ENCODE measurements at regions not wholly inside any gene's neighbourhood (a gene's known extent, or its start where the extent isn't known, plus 50 kb on each side); places are given as distances from the start of the nearest gene placed in this dataset.

DNA sequence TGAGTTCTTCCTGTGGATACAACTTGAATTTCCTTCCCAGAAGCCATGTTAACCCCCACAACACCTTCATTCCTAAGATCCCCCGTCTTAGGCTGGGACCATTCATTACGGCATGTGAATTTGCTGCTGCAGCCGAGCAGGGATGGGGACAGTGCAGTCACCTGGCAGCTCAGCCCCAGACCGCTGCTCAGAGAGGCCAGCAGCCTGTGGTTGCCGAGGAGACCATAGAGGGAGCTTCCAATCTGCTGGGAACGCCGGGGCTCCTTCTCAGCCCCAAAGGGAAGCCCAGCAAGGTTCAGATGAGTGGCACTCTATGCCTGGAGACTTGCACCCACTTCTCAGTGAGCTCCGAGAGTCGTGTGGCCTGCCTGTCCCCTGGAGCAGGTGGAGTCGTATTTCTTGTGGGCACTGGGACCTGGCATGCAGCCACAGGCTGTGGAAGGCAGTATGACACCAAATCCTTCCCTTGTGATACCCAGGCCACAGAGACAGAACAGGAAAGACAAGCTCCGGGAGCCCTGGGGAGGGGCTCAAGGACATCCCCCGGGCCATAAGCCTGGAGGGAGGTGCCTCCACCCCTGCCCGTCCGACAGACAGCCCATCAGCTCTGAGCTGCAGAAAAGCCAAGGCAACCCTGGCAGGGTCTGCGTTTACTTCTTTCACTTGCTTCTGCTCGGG lies 167.3 kb downstream of the FAM43A start:
- Histone ChIP-seq H3K36me3 (ENCODE audit: insufficient read depth, low read length) (no peaks in the 10 kb centered on the region), H3K4me1 (ENCODE audit: insufficient read depth, low read length) (0 out of 2 replicates have a peak, but pooled peaks cover 5% of the 10 kb centered on the region), H3K27ac (ENCODE audit: low read depth, low read length) (no peak overlapping the region), H3K9ac (ENCODE audit: low read depth, low read length) (no peak overlapping the region), H3K4me3 (ENCODE audit: low read length) (no peak overlapping the region), H3K27me3 (ENCODE audit: insufficient read depth, low read length) (no peaks in the 10 kb centered on the region), H3K9me3 (ENCODE audit: insufficient read depth, low read depth, low read length) (no peaks in the 10 kb centered on the region)
- WGBS, result 83% methylated on average over 16 of the region's 16 CpGs

DNA sequence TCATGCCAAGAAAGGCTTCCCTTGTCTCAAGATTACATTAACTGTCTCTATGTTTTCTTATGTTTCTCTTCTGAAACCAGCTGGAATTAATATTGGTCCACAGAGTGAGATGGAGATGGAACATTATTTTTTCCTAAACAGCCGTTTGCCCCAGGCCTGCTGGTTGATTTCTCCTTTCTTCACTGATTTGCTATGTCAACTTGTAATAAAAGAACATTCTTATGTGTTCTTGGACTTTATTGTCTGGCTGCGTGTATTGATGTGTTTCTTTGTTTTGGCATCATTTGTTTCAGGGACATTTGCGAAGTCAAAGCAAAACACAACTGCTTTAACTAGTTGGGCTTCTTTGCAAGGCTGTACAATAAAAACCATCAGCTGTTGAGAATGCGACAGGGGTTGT lies 168.5 kb downstream of the FAM43A start:
- no peak overlapping the region for H3K27ac ChIP-seq (ENCODE audit: low read depth, low read length)
- WGBS, result 93% methylated on average over 4 of the region's 4 CpGs
- H3K36me3 ChIP-seq (ENCODE audit: insufficient read depth, low read length), result no peaks in the 10 kb centered on the region
- 0 out of 2 replicates have a peak, but pooled peaks cover 5% of the 10 kb centered on the region for H3K4me1 ChIP-seq (ENCODE audit: insufficient read depth, low read length)
- no peak overlapping the region for H3K4me3 ChIP-seq (ENCODE audit: low read length)
- H3K9me3 ChIP-seq (ENCODE audit: insufficient read depth, low read depth, low read length), result no peaks in the 10 kb centered on the region
- no peaks in the 10 kb centered on the region for H3K27me3 ChIP-seq (ENCODE audit: insufficient read depth, low read length)
- no peak overlapping the region for H3K9ac ChIP-seq (ENCODE audit: low read depth, low read length)

DNA sequence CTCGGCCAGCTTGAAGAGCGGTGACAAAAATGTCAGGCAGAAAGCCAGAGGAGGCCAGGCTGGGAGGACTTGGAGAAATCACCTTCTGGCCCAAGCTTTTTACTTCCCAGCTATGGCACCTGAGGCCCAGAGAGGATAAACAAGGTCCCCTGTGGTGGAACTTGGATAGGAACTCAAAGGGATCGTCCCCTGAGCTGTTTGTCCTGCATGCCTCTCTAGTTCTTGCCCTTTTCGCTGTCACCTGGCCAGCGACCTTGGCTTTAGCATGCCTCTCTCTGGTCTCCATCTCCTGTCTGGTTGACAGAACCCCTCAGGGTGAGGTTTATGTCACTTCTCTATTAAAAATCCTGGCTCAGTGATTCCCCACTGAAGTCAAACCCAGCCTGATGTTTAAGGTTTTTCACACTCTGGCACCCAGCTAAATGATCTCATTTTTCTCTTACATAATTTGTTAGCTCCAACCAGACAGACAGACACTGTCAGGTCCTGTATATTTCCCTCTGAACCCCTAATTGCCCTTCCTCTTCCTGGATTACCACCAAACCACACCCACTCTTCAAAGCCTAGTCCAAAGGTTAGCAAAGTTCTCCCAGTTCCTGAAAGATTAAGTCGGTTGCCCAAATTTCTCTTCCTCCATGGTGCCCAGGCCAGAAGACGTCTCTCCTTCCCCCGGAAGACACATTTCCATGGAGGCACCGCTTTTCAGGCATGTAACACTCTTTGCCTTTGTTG lies 169.1 kb downstream of the FAM43A start:
- H3K27ac ChIP-seq (ENCODE audit: low read depth, low read length), result no peak overlapping the region
- H3K36me3 ChIP-seq (ENCODE audit: insufficient read depth, low read length), result no peaks in the 10 kb centered on the region

DNA sequence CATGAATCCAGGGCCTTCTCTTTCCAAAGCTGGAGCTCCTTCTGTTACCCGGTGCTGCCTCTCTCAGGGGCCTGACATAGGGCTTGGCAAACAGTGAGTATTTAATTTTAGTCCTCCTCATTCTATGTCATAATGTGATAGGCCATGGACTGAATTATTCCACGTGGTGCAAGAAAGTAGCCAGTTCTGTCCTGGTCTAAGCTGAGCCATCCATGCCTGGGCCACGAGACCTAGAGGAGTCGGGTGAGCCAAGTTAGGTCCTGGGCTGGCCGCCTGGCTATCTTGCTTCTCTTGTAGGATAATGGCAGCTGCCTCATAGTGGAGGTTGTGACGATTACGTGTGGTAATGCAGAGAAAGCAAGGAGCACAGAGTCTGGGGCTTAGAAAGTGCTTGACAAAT lies 170.6 kb downstream of the FAM43A start:
- 0 out of 2 replicates have a peak, but pooled peaks cover 5% of the 10 kb centered on the region for H3K4me1 ChIP-seq (ENCODE audit: insufficient read depth, low read length)
- H3K9me3 ChIP-seq (ENCODE audit: insufficient read depth, low read depth, low read length), result no peaks in the 10 kb centered on the region
- H3K27ac ChIP-seq (ENCODE audit: low read depth, low read length), result no peak overlapping the region
- WGBS, result 93% methylated on average over 7 of the region's 7 CpGs
- H3K36me3 ChIP-seq (ENCODE audit: insufficient read depth, low read length), result no peaks in the 10 kb centered on the region
- no peak overlapping the region for H3K4me3 ChIP-seq (ENCODE audit: low read length)
- H3K27me3 ChIP-seq (ENCODE audit: insufficient read depth, low read length), result no peaks in the 10 kb centered on the region
- H3K9ac ChIP-seq (ENCODE audit: low read depth, low read length), result no peak overlapping the region

More for the DNA sequence above, 169.1 kb downstream of the FAM43A start:
- Histone ChIP-seq H3K9me3 (ENCODE audit: insufficient read depth, low read depth, low read length) (no peaks in the 10 kb centered on the region), H3K9ac (ENCODE audit: low read depth, low read length) (no peak overlapping the region), H3K4me3 (ENCODE audit: low read length) (no peak overlapping the region), H3K27me3 (ENCODE audit: insufficient read depth, low read length) (no peaks in the 10 kb centered on the region), H3K4me1 (ENCODE audit: insufficient read depth, low read length) (0 out of 2 replicates have a peak, but pooled peaks cover 5% of the 10 kb centered on the region)
- 87% methylated on average over 9 of the region's 9 CpGs for WGBS

DNA sequence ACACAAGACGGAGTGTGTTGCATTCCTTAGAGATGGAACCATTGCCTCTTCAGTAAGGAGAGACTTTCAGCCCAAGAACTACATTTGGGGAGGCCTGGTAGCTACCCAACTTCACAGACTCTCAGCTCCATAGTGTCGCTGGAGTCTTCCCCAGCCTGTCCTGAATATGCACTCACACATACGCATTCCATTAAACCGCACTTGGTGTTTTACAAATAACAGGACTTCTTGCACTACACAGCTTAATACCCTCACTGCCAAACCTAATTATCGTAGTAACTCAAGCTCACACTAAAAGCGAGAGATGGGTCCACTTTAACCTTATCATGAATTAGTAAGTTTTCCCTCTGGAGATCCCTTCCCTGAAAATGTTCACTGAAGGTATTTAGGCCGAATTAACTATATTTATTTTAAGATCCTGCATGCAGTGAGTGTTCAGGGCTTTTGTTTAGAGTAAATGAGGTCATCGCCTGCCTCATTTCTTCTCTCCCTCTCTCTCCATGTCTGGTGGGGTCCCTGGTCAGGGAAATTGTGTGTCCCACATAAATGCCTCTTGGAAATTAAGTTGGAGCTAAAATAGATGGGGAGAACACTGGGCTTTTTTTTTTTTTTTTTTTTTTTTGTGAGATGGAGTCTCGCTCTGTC lies 171.9 kb downstream of the FAM43A start:
- no peak overlapping the region for H3K27ac ChIP-seq (ENCODE audit: low read depth, low read length)
- H3K27me3 ChIP-seq (ENCODE audit: insufficient read depth, low read length), result no peaks in the 10 kb centered on the region
- H3K9ac ChIP-seq (ENCODE audit: low read depth, low read length), result no peak overlapping the region
- H3K4me1 ChIP-seq (ENCODE audit: insufficient read depth, low read length), result 0 out of 2 replicates have a peak, but pooled peaks cover 5% of the 10 kb centered on the region
- 94% methylated on average over 7 of the region's 9 CpGs for WGBS
- no peak overlapping the region for H3K4me3 ChIP-seq (ENCODE audit: low read length)
- no peaks in the 10 kb centered on the region for H3K36me3 ChIP-seq (ENCODE audit: insufficient read depth, low read length)
- no peaks in the 10 kb centered on the region for H3K9me3 ChIP-seq (ENCODE audit: insufficient read depth, low read depth, low read length)

DNA sequence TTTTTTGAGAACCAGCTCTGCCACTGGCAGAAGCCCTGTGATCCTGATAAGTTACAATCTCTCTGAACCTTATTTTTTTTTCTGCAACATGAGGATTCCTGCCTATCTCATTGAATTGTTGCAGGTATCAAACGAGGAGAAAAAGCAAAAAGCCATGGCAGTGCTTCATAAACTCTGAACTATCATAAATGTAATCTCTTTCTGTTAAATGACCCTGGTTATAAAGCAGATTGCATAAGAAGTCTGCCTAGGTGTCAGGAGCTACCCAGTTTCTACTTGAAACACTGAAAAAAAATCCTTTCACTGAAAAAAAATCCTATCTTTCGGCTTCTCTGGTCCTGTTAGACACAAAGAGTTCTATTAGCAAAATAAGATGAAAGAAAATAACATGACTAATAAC lies 172.7 kb downstream of the FAM43A start:
- 94% methylated on average over 2 of the region's 2 CpGs for WGBS
- 0 out of 2 replicates have a peak, but pooled peaks cover 4% of the 10 kb centered on the region for H3K27me3 ChIP-seq (ENCODE audit: insufficient read depth, low read length)
- H3K27ac ChIP-seq (ENCODE audit: low read depth, low read length), result no peak overlapping the region
- H3K9me3 ChIP-seq (ENCODE audit: insufficient read depth, low read depth, low read length), result no peaks in the 10 kb centered on the region
- H3K4me3 ChIP-seq (ENCODE audit: low read length), result no peak overlapping the region
- H3K36me3 ChIP-seq (ENCODE audit: insufficient read depth, low read length), result no peaks in the 10 kb centered on the region
- H3K9ac ChIP-seq (ENCODE audit: low read depth, low read length), result no peak overlapping the region
- H3K4me1 ChIP-seq (ENCODE audit: insufficient read depth, low read length), result peaks cover 7% of the 10 kb centered on the region; the same call in 1 of the 2 replicates

DNA sequence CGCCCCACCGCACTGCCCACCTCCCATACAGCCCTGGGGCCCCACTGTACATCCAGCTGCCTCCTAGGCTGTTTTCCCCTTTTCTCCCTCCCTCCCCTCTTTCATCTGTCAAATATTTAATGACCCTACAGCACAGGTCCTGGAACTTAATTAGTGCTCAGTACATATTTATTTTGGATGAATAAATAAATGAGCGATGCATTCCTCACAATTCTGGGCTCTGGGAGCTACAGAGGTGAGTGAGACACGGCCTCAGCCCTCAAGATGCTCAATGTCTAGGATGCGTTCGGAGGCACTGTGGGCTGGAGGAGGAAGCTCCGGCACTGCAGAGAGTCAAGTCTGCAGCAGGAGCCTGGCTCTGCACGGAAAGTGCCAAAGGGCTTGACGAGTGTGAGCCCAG lies 175.0 kb downstream of the FAM43A start:
- H3K36me3 ChIP-seq (ENCODE audit: insufficient read depth, low read length), result no peaks in the 10 kb centered on the region
- 0 out of 2 replicates have a peak, but pooled peaks cover 4% of the 10 kb centered on the region for H3K27me3 ChIP-seq (ENCODE audit: insufficient read depth, low read length)
- no peak overlapping the region for H3K9ac ChIP-seq (ENCODE audit: low read depth, low read length)
- H3K9me3 ChIP-seq (ENCODE audit: insufficient read depth, low read depth, low read length), result no peaks in the 10 kb centered on the region
- H3K4me3 ChIP-seq (ENCODE audit: low read length), result no peak overlapping the region
- H3K4me1 ChIP-seq (ENCODE audit: insufficient read depth, low read length), result peaks cover 3% of the 10 kb centered on the region; the same call in 1 of the 2 replicates
- H3K27ac ChIP-seq (ENCODE audit: low read depth, low read length), result no peak overlapping the region
- 89% methylated on average over 9 of the region's 9 CpGs for WGBS

DNA sequence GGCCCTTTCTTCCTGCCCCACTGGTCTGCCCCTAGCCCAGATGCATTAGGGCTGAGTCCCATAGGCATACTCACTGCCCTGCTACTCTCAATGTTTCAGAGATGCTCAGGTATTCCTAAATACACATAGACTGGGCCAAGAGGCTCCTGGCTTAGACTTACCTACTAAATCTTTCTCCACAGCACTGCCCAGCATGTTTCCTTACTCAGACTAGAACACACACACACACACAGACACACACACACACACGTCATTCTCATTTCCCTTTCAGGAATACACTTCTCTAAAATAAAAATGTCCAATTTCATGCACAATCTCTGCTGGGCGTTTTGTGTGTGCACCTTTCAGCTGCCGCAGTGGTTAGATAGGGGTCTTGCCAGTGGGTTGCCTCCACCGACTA lies 175.7 kb downstream of the FAM43A start:
- Histone ChIP-seq H3K9ac (ENCODE audit: low read depth, low read length) (no peak overlapping the region), H3K27ac (ENCODE audit: low read depth, low read length) (no peak overlapping the region), H3K9me3 (ENCODE audit: insufficient read depth, low read depth, low read length) (no peaks in the 10 kb centered on the region), H3K27me3 (ENCODE audit: insufficient read depth, low read length) (0 out of 2 replicates have a peak, but pooled peaks cover 4% of the 10 kb centered on the region), H3K4me1 (ENCODE audit: insufficient read depth, low read length) (peaks cover 3% of the 10 kb centered on the region; the same call in 1 of the 2 replicates), H3K4me3 (ENCODE audit: low read length) (no peak overlapping the region), H3K36me3 (ENCODE audit: insufficient read depth, low read length) (no peaks in the 10 kb centered on the region)
- 74% methylated on average over 3 of the region's 4 CpGs for WGBS

DNA sequence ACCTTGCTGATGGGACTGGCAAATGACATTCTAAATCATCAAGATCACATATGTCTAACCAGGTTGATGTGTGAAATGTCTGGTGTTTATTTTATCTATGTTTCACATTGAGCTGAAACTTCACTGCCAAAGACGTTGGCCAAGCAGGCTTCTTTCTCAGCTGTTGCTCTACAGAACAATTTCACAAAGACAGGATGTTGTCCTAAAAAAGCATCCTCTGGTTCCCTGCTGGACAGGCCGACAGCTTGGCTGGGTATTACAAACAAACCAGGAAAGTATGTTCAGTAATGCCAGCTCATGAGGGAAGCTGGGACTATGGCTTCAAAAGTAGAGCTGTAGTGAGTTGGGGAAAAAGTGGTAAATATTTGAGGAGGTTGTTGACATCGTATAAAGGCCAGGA lies 179.4 kb downstream of the FAM43A start:
- Histone ChIP-seq H3K36me3 (ENCODE audit: insufficient read depth, low read length) (no peaks in the 10 kb centered on the region), H3K27ac (ENCODE audit: low read depth, low read length) (no peak overlapping the region), H3K27me3 (ENCODE audit: insufficient read depth, low read length) (0 out of 2 replicates have a peak, but pooled peaks cover 4% of the 10 kb centered on the region), H3K9me3 (ENCODE audit: insufficient read depth, low read depth, low read length) (no peaks in the 10 kb centered on the region), H3K4me3 (ENCODE audit: low read length) (no peak overlapping the region), H3K4me1 (ENCODE audit: insufficient read depth, low read length) (peaks cover 3% of the 10 kb centered on the region; the same call in 1 of the 2 replicates), H3K9ac (ENCODE audit: low read depth, low read length) (no peak overlapping the region)
- WGBS, result 89% methylated on average over 3 of the region's 3 CpGs

DNA sequence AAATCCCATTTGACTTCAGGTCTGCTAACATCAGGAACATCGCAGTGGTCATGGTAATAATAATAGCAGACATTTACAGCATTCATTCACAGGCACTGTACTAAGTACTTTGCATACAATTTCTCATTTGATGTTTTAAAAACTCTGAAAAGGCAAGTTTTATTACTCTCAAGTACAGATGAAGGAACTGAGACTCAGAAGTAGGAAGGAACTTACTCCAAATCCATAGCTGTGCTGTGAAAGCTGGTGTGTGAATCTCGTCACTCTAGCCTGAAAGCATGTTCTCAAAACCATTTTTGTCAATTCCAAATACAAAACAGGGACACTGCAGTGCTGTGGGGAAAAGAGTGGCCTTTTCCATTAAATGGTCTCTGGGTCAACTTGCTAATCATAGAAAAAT lies 179.9 kb downstream of the FAM43A start:
- WGBS, result 100% methylated on average over 1 of the region's 2 CpGs
- H3K4me1 ChIP-seq (ENCODE audit: insufficient read depth, low read length), result peaks cover 5% of the 10 kb centered on the region
- H3K9me3 ChIP-seq (ENCODE audit: insufficient read depth, low read depth, low read length), result no peaks in the 10 kb centered on the region
- no peak overlapping the region for H3K4me3 ChIP-seq (ENCODE audit: low read length)
- H3K27ac ChIP-seq (ENCODE audit: low read depth, low read length), result no peak overlapping the region
- no peaks in the 10 kb centered on the region for H3K36me3 ChIP-seq (ENCODE audit: insufficient read depth, low read length)
- no peak overlapping the region for H3K9ac ChIP-seq (ENCODE audit: low read depth, low read length)
- 0 out of 2 replicates have a peak, but pooled peaks cover 4% of the 10 kb centered on the region for H3K27me3 ChIP-seq (ENCODE audit: insufficient read depth, low read length)

DNA sequence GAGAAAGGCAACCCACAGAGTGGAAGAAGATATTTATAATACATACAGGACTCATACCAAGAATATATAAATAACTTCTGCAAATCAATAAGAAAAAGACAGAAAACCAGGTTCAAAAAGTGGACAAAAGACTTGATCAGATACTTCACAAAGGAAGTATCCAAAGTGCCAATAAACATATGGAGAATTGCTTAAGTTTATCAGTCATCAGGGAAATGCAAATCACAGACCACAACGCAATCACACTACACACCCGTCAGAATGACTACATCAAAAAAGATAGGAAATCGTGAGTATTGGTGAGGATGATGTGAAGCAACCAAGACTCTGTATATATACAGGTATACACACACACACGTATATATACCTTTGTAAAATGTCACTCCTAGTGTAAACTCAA lies 180.6 kb downstream of the FAM43A start:
- no peaks in the 10 kb centered on the region for H3K36me3 ChIP-seq (ENCODE audit: insufficient read depth, low read length)
- H3K4me3 ChIP-seq (ENCODE audit: low read length), result no peak overlapping the region
- no peaks in the 10 kb centered on the region for H3K9me3 ChIP-seq (ENCODE audit: insufficient read depth, low read depth, low read length)
- no peak overlapping the region for H3K9ac ChIP-seq (ENCODE audit: low read depth, low read length)
- no peak overlapping the region for H3K27ac ChIP-seq (ENCODE audit: low read depth, low read length)
- H3K27me3 ChIP-seq (ENCODE audit: insufficient read depth, low read length), result 0 out of 2 replicates have a peak, but pooled peaks cover 4% of the 10 kb centered on the region
- peaks cover 12% of the 10 kb centered on the region for H3K4me1 ChIP-seq (ENCODE audit: insufficient read depth, low read length)
- 100% methylated on average over 2 of the region's 4 CpGs for WGBS
